SK-N-MC (cell line): ENCODE measurements at regions not wholly inside any gene's neighbourhood (a gene's known extent, or its start where the extent isn't known, plus 50 kb on each side); places are given as distances from the start of the nearest gene placed in this dataset.

Experiments
- EZH2 ChIP-seq: fragments of 200-600 bp; sonication (generic); IDR thresholded peaks from one replicate; pipeline ENCODE4 v1.6.1; 2017; ENCODE audit warnings: antibody characterized with exemption
- POLR2AphosphoS5 ChIP-seq: IDR thresholded peaks from 2 replicates; pipeline ENCODE4 v1.6.1; 2012; ENCODE audit warnings: mild to moderate bottlenecking, low read depth, low read length, borderline replicate concordance

DNA sequence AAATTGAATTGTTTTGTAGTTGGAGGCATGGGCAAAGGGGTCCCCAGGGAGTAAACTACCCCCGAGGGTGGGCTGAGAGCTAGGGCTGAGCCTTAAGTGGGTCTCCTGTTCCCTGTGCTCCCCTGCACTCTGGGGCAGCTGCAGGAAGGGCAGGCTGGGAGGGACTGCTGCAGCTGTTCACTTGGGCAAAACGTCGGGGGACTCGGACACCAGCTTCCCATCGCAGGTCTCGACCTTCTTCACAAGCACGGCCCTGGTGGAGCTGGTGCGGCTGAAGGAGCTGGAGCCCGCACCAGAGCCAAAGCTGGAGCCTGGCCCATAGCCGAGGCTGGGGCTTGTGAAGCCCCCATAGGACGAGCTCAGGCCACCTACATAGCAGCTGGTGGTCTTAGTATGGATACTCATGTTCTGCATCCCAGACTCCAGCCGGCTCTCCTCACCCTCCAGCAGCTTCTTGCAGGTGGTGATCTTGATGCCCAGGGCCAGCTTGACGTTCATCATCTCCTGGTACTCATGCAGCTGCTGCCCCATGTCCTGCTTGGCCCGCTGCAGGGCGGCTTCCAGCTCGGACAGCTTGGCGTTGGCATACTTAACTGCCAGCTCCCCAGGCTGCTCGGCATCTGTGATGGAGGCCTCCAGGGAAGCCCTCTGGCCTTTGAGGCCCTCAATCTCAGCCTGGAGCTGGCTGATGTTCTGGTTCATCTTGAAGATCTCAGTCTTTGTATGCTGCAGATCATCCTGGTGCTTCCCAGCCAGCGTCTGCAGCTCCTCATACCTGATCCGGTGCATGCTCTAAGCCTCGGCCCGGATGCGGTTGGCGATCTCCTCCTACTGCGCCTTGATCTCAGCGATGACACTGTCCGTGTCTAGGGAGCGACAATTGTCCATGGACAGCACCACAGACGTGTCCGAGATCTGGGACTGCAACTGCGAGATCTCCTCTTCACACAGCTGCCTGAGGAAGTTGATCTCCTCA, 423.5 kb upstream of the ARPP21 start:
- no peak for TF ChIP-seq POLR2AphosphoS5
- TF ChIP-seq EZH2: no peak
